GM23248 (cell line): ENCODE measurements at regions not wholly inside any gene's neighbourhood (a gene's known extent, or its start where the extent isn't known, plus 50 kb on each side); places are given as distances from the start of the nearest gene placed in this dataset.

Source experiments
- EZH2 ChIP-seq: fragments of 200-600 bp; sonication (generic); IDR thresholded peaks from 2 replicates; pipeline ENCODE4 v1.6.1; 2018; ENCODE audit warnings: antibody characterized with exemption, mild to moderate bottlenecking; ENCODE audit not compliant: insufficient read depth, poor library complexity, severe bottlenecking
- EZH2phosphoT487 ChIP-seq: fragments of 200-600 bp; sonication (generic); IDR thresholded peaks from 2 replicates; pipeline ENCODE4 v1.6.1; 2018; ENCODE audit warnings: antibody characterized with exemption, moderate library complexity, mild to moderate bottlenecking, low read depth; ENCODE audit not compliant: insufficient read depth

GRCh38 chr7:24365606-24366005 lies 81.6 kb downstream of the NPY start:
- TF ChIP-seq EZH2 (no peak), EZH2phosphoT487 (no peak)
